NOMO-1 treated with DMSO at 0.1 percent for 48 hours (cell line): ENCODE measurements at regions not wholly inside any gene's neighbourhood (a gene's known extent, or its start where the extent isn't known, plus 50 kb on each side); places are given as distances from the start of the nearest gene placed in this dataset.

Source experiments
- DNase-seq: peaks from one replicate; lab custom pipeline; 2025; ENCODE audit not compliant: unreplicated experiment; lab: John Stamatoyannopoulos, UW

DNA sequence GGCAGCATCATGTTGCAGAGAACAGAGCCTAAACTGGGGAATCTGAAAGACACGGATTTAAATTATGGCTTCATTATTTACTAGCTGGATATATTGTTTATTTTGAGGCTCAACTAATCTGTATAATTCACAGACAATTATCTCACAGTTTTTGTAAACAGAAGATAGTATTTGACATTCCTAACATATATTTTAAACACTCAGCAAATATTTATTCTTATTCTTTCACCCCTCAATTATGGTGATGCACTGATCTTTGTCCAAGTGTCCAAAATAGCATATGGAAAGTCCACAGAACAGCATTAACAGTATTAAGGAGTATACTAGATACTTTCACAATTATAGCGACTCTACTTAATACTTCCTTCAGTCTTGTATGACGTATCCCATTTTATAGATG is 257.0 kb downstream of the ADGRG6 start:
- DNase-seq, result no peak

DNA sequence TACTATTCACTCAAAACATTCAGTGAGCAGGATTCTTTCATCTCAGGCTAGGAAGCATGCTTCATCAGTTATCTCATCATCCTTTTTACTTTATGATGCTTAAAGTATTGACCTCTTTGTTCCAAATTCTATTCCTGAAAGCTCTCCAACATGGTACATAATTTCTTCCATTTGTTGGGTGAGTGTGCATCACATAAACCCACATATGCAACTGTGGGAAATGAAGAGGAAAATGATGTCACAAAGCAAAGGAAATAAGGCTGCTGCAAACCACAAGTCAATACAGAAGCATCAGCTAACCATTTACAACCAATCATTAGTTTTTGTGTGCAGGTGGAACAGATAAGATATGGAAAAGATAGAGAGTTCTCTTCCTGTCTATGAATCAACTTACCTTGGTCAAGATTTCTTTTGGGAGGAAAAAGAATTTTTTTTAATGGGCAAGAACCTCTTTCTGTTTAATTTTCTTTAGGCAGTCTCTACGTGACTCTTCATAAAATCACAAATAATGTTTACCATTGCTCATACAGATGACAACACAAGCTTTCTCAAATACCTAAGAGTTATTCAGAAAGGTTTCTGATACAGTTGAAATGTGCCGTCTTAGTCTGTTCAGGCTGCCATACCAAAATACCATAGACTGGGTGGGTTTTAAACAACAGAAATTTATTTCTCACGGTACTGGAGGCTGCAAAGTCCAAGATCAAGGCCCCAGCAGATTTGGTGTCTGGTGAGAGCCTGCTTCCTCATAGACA is 259.9 kb downstream of the ADGRG6 start:
- no peak for DNase-seq

DNA sequence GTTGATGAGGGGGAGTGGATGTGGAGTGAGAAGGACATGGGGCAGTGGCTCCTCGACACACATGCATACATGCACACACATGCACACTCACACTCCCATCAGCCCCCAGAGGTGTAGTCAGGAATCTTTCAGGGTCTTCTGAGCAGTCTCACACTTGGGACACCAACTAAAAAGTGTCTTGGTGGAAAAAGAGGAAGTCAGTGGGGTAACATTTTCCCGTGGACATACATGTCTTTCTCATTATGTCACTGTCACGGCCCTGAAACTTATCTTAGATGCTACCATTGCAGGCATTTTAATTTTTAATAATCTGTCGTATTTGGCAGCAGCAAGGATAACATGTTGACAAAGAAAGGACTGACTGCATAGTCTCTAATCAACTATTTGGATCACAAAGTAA is 261.1 kb downstream of the ADGRG6 start:
- DNase-seq, result no peak

DNA sequence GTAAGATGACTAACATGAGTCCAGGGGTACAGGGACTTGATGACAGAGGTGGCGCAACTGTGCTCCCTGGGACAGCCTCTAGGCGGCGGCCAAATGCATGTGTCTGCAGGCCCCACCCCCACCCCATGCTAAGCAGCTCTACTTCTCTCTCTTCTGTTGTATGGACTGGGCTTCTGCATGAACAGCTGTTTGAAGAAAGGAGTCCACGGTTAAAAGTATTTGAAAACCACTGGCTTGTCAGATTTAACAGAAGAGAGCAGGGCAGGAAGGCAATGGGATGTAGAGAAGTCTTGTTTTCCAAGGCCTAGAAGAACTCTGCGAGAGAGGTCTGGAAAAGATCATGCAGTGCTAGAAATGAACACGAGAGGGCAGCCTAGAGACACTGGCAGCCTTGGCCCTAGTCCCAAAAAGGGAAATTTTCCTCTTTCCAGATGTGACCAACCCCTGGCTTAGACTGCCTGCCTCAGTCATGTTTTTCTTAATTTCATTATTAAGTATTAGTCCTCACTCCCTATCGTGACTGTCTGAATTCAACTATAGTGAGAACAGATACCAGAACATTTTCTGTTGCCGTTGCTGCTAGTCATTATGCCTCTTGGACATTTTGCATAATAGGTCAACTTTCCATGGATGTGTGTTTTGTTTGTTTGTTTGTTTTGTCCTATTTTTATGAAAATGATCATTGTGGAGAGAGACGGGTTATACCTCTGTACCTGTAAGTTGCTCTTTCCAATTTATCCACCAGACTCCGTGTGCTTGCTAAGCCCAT is 265.0 kb downstream of the ADGRG6 start:
- peak; percentile 16 for DNase-seq

DNA sequence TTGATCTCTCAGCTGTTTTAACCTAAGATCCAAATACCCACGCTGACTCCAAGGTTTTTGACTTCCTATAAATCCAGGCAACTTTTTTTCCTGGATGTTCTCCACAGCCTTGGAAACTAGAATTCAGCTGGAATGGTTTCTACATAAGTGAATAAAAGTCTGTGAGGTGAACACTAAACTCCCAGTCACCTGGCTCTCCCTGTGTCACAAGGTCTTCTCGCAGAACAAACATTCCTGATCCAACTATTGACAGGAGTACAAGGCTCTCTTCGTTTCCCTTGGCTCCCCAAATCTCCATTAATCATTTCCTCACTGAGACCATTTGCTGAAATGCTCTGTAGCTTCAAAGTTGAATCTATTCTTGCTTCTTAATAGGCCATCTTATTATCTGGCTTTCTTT is 265.7 kb downstream of the ADGRG6 start:
- DNase-seq, result no peak

DNA sequence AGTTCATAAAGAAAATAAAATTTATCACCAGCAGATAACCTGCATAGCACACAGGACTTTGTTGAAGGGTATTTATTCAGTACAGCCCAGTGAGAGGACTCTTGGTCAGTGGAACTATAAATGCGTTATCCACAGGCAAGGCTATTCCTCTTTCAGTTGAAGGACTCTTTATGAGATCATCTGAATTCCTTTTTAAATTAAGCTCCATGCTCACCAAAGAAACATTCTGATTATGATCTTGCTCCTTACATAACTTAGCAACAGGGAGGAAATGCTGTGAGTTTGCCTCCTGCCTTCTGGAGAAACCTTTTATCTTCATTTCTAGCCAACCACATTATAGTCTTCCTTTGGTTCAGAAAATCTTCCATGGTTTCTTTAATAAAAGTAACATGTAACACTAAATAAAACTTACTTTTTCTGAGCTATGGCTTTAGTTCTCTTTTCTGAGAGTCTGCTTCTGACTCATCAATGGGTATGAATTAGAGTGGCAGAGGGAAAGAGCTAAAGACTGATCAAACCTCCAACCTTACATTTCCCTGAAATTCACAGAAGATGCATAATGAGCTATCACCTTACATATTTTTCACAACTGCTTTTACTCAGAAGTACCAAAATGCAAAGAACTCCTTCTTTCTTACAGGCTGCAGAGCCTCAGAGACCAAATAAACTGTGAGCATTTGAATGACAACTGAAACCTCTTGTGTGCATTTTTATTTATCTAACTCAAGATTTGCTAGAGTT is 267.2 kb downstream of the ADGRG6 start:
- DNase-seq, result no peak

GRCh38 chr6:142569676-142570075 is 267.9 kb downstream of the ADGRG6 start:
- DNase-seq, result no peak

- no peak for DNase-seq
Observed at GRCh38 chr6:142570221-142570671, 268.4 kb downstream of the ADGRG6 start.

DNA sequence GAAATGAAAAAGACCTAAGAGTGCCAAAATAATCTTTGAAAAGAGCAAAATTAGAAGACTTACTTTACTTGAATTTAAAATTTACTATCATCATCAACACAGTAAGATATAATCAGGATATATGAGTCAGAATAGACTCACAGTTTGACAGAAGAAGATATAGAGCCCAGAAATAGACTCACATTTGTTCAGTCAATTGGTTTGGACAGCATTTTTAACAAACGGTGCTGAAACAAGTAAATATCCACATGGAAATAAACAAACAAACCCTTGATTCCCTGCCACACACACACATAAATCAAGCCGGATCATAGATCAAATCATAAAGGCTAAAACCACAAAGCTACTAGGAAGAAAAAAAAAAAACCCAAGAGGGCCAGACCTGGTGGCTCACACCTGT is 291.1 kb downstream of the ADGRG6 start:
- no peak for DNase-seq

GRCh38 chr6:142597836-142598235 is 296.0 kb downstream of the ADGRG6 start:
- DNase-seq, result no peak

DNA sequence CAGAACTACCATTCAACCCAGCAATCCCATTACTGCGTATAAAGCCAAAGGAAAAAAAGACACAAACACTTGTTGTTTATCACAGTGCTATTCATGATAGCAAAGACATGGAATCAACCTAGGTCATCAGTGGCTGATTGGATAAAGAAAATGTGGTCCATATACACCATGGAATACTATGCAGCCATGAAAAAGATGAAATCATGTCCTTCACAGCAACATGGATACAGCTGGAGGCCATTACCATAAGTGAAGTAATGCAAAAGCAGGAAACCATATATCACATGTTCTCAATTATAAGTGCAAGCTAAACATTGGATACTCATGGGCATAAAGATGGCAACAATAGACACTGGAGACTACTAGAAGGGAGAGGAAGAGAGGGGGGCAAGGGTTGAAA is 299.6 kb downstream of the ADGRG6 start:
- DNase-seq, result no peak

GRCh38 chr6:142602972-142603371 is 301.2 kb downstream of the ADGRG6 start:
- DNase-seq, result no peak

GRCh38 chr6:142605922-142606485 is 304.2 kb downstream of the ADGRG6 start:
- peak; percentile 60 for DNase-seq

DNA sequence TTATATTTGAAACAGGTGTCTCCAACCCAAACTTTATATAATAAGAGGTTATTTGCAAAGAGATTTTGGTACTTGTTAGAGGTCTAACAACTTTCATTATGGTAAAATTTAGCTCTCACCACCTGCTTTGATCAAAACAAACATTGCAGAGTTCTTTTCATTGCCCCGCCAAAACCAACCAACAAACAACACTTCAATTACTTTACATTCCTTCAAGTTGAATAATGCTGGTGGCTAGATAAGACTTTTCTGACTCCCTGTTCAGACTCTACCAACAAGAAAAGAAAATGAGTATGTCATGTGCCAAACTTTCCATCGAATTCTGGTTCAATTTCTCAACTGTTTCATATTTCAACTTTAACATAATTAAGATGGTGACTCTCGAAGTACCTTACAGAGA is 311.1 kb downstream of the ADGRG6 start:
- no peak for DNase-seq

GRCh38 chr6:142613981-142614380 is 312.2 kb downstream of the ADGRG6 start:
- DNase-seq, result no peak

GRCh38 chr6:142617158-142617557 is 315.4 kb downstream of the ADGRG6 start:
- DNase-seq, result no peak

- DNase-seq, result no peak
Observed at GRCh38 chr6:142621822-142622221, 320.0 kb downstream of the ADGRG6 start.

- no peak for DNase-seq
Observed at GRCh38 chr6:142624978-142625715, 319.8 kb downstream of the HIVEP2 start.

DNA sequence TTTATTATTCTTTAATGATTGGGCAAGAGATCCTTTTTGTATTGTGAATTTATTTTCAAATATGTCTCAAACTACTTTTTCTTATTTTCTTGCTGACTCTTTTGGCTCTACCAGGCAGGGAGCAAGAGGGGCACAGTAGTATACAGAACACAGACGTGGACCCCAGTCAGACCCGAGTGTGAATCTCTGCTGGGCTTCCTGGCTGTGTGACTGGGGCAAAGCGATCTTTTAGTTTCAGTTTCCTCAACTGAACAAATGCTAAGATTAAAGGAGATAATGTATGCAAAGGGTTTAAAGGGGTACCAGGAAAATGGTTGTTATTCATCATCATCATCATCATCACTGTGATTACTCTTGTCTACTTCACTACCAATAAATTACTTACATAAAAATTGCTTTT is 317.5 kb downstream of the HIVEP2 start:
- DNase-seq, result no peak

DNA sequence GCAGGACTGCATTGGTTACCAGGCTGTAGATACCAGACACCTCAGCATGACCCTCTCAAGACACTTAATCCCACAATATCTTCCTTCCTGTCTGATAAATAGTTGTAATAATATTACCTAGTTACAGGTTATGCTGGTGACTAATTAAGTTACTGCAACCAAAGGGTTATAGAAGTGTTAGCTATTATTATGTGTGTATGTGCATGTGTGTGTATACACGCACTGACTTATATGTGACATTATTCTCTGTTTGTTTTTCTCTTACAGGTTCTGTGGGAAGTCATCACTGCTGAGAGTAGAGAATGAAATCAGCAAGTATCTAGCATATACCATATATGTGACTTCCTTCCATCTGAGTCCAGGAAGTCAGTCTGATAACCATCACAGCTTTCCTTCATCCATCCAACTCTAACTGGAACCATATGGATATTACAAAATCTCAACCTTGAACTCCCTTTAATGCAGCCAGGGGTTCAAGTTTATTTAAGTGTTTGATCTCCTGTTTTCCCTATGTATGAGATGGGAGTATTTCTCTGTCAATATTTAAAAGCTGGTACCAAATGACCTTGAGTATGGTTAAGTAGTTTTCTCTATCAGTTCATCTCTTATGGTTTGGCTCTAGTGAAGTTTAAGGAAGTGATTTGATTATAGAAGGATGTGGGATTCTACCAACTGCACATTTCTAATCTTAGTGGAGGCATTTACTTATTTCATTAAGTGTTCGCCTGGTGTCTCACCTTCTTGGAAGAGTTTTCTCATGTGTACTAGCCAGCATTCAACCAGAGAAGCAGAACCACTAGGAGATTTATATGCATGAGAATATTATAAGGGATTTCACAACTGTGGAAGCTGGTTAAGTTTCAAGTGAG is 313.2 kb downstream of the HIVEP2 start:
- no peak for DNase-seq
